ENCODE measurements at regions not wholly inside any gene's neighbourhood (a gene's known extent, or its start where the extent isn't known, plus 50 kb on each side); places are given as distances from the start of the nearest gene placed in this dataset.

- RAD21 ChIA-PET (ENCODE audit: low non-redundant PET in 1 of 2, low total read pairs in 2 of 2, uncharacterized antibody in 2 of 2, unreplicated experiment in 2 of 2) = no interaction called here
- H3K4me2 ChIP-seq (ENCODE audit: low read length) = no peak overlapping the region
- H3K4me3 ChIP-seq (replicated peaks in 1 of 2; ENCODE audit: low read depth in 1 of 2, low read length in 2 of 2) = no peak overlapping the region
- no peak overlapping the region for H3K27ac ChIP-seq (ENCODE audit: low read depth, low read length)
- intact Hi-C loops (cut with micrococcal nuclease) = loop anchor here (5.0 kb wide), 1 partner anchor 57 kb away; no protein-coding TSS in a partner anchor
- no peak for DNase-seq (ENCODE audit: low read depth, low spot score)
- H3K36me3 ChIP-seq (ENCODE audit: control insufficient read depth in 1 of 2, insufficient read depth in 2 of 2, low read length in 2 of 2) = no peaks in the 10 kb centered on the region
- no peaks in the 10 kb centered on the region for H3K4me1 ChIP-seq (ENCODE audit: control insufficient read depth in 1 of 2, insufficient read depth in 2 of 2, low read length in 2 of 2)
- no peak for TF ChIP-seq REST (IDR thresholded peaks at IDR 0.05; ENCODE audit: low read depth)
- no peak for TF ChIP-seq SP1 (IDR thresholded peaks at IDR 0.05; ENCODE audit: low read depth)
- TF ChIP-seq ZFX (IDR thresholded peaks at IDR 0.05) = no peak
- TF ChIP-seq TCF7L2 (IDR thresholded peaks at IDR 0.05; ENCODE audit: borderline replicate concordance, extremely low read depth, insufficient read depth, insufficient read length) = no peak
- TF ChIP-seq FOSL1 (IDR thresholded peaks at IDR 0.05; ENCODE audit: low read depth) = no peak
- TF ChIP-seq POLR2AphosphoS5 (IDR thresholded peaks at IDR 0.05; ENCODE audit: low read depth, low read length) = no peak
- no peak for TF ChIP-seq ATF3 (IDR thresholded peaks at IDR 0.05)
- TF ChIP-seq EZH2phosphoT487 (IDR thresholded peaks at IDR 0.05; ENCODE audit: borderline replicate concordance) = no peak
- no peak for TF ChIP-seq ZNF274 (IDR thresholded peaks at IDR 0.05; ENCODE audit: low read depth, low read length)
- no peak for TF ChIP-seq CEBPB (IDR thresholded peaks at IDR 0.05; ENCODE audit: low read depth)
- TF ChIP-seq JUND (IDR thresholded peaks at IDR 0.05) = no peak
- no peak for TF ChIP-seq POLR2A (IDR thresholded peaks at IDR 0.05; ENCODE audit: borderline replicate concordance, extremely low read depth, insufficient read depth, insufficient read length)
- no peak for TF ChIP-seq YY1 (IDR thresholded peaks at IDR 0.05; ENCODE audit: extremely low read depth, insufficient replicate concordance, low read depth, low read length)
- TF ChIP-seq SRF (IDR thresholded peaks at IDR 0.05; ENCODE audit: low read depth) = no peak
- H3K27me3 ChIP-seq (ENCODE audit: insufficient read depth, low read length) = no peaks in the 10 kb centered on the region
- no peak overlapping the region for H2AFZ ChIP-seq (ENCODE audit: low read depth, low read length, poor library complexity, severe bottlenecking)
- no peaks in the 10 kb centered on the region; a peak in 1 of 4 replicates for H3K9me3 ChIP-seq (ENCODE audit: control insufficient read depth in 1 of 2, insufficient read depth in 1 of 2, low read depth in 1 of 2, low read length in 2 of 2)
- ATAC-seq = no peak
- POLR2A ChIA-PET = no interaction called here
- H3K79me2 ChIP-seq (ENCODE audit: insufficient read depth, low read length) = no peaks in the 10 kb centered on the region
- H4K20me1 ChIP-seq (ENCODE audit: insufficient read depth) = no peaks in the 10 kb centered on the region
- CTCF ChIA-PET = no interaction called here
- no peaks in the 10 kb centered on the region for H3K9me2 ChIP-seq (ENCODE audit: insufficient read depth)
- no peak overlapping the region for H3K9ac ChIP-seq (ENCODE audit: low read length)
- no TSS peak for BruUV-seq (replicated peaks)
Observed at GRCh38 chr13:91189506-91189905, 158.0 kb upstream of the MIR17HG start.

Data from HCT116 (cell line).